ENCODE measurements at regions not wholly inside any gene's neighbourhood (a gene's known extent, or its start where the extent isn't known, plus 50 kb on each side); places are given as distances from the start of the nearest gene placed in this dataset.

- TF ChIP-seq CTCF (IDR thresholded peaks at IDR 0.05 in 8 of 11, conservative IDR thresholded peaks at IDR 0.05 in 3 of 11) = no peak
- no peak for TF ChIP-seq POLR2A (IDR thresholded peaks at IDR 0.05)
These were observed 64.1 kb downstream of the MRPL57 start for GRCh38 chr13:21240586-21240985.
